IgD-negative memory B cell (primary cell): ENCODE measurements at regions not wholly inside any gene's neighbourhood (a gene's known extent, or its start where the extent isn't known, plus 50 kb on each side); places are given as distances from the start of the nearest gene placed in this dataset.

Experiments
- H3K27ac Mint-ChIP-seq, 3 donors: one replicate each; pipeline ENCODE4 v1.8.0; 2020 to 2022; ENCODE audit warnings: mild to moderate bottlenecking in 3 of 3, mixed read lengths in 3 of 3, moderate library complexity in 1 of 3
- H3K27me3 Mint-ChIP-seq: one replicate; pipeline ENCODE4 v1.8.0; 2021; ENCODE audit warnings: mixed read lengths
- H3K36me3 Mint-ChIP-seq: one replicate; pipeline ENCODE4 v1.8.0; 2020; ENCODE audit warnings: mild to moderate bottlenecking, mixed read lengths
- H3K4me1 Mint-ChIP-seq, 3 donors: one replicate each; pipeline ENCODE4 v1.8.0; 2020 to 2022; ENCODE audit warnings: mixed read lengths in 3 of 3, mild to moderate bottlenecking in 1 of 3
- H3K4me3 Mint-ChIP-seq, 4 donors: one replicate each; pipeline ENCODE4 v1.8.0; 2020 to 2022; ENCODE audit warnings: mild to moderate bottlenecking in 4 of 4, mixed read lengths in 4 of 4, moderate library complexity in 3 of 4
- H3K9me3 Mint-ChIP-seq, 3 donors: one replicate each; pipeline ENCODE4 v1.8.0; 2020 to 2021; ENCODE audit warnings: mixed read lengths in 3 of 3, mild to moderate bottlenecking in 1 of 3

DNA sequence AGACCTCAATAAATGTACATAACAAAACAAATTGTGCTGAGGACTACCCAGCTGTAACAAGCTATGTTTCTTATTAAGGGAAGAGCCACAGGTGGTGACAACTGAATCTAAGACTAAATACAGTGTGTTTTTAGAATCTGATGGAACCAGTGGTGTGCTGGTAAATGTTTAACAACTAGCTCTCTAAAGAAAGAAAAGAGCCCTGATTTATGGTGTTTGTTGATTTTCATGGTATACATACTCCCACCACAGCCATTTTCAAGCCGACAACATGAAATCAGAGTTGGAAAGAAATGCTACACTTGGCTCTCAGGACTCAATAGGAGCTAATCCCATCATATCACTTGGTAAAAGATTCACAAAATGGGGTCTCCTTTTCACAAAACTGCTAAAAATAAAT is 89.8 kb upstream of the FNDC3B start:
- Mint-ChIP-seq H3K4me1 (peaks cover 0 to 2% (median 0%) of the 10 kb centered on the region in 3 donors), H3K4me3 (no peak overlapping the region), H3K9me3 (peaks cover 0 to 3% (median 2%) of the 10 kb centered on the region in 3 donors), H3K27ac (no peak overlapping the region), H3K27me3 (peaks cover 4% of the 10 kb centered on the region), H3K36me3 (peaks cover 1% of the 10 kb centered on the region)

DNA sequence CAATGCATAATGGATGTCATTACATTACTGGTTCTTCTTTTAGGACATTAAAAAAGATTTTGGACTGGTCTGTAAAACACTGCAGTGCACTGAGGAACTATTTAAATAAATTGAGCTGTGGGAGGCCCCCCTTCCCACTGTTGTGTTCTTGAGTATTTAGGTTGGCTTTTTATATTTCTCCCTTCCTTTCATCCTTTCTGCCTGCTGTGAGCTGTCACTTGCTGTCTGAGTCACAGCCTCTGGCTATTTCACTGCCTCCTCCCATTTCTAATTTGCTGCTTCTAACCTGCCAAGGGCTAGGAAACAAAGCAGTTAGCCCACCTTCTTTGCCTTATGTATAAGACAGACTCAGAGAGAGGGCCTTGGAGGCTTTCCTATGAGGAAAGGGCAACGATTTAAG is 89.0 kb upstream of the FNDC3B start:
- peaks cover 1% of the 10 kb centered on the region for H3K36me3 Mint-ChIP-seq
- no peak overlapping the region for H3K27ac Mint-ChIP-seq
- H3K4me1 Mint-ChIP-seq: peaks cover 0 to 2% (median 0%) of the 10 kb centered on the region in 3 donors
- H3K4me3 Mint-ChIP-seq: no peak overlapping the region
- H3K9me3 Mint-ChIP-seq: peaks cover 0 to 3% (median 2%) of the 10 kb centered on the region in 3 donors
- peaks cover 4% of the 10 kb centered on the region for H3K27me3 Mint-ChIP-seq

DNA sequence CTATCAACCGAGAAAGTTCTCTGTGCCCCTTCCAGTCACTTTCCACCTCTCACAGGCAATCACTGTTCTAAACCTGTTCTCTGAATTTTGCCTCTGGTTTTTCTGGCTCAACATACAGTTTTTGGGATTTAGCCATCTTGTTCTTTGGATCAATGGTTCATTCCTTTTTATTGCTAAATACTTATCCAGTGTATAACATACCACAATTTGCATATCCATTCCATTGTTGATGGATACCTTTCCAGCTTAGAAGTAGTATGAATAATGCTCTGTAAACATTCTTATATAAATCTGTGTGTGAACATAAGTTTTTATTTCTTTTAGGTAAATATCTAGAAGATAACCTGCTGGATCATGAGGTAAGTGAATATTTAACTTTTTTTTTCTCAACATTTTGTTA is 87.8 kb upstream of the FNDC3B start:
- peaks cover 1% of the 10 kb centered on the region for H3K36me3 Mint-ChIP-seq
- H3K27ac Mint-ChIP-seq: no peak overlapping the region
- H3K27me3 Mint-ChIP-seq: peaks cover 5% of the 10 kb centered on the region
- no peak overlapping the region for H3K4me3 Mint-ChIP-seq
- peaks cover 0 to 2% (median 0%) of the 10 kb centered on the region in 3 donors for H3K4me1 Mint-ChIP-seq
- H3K9me3 Mint-ChIP-seq: peaks cover 0 to 2% (median 0%) of the 10 kb centered on the region in 3 donors

DNA sequence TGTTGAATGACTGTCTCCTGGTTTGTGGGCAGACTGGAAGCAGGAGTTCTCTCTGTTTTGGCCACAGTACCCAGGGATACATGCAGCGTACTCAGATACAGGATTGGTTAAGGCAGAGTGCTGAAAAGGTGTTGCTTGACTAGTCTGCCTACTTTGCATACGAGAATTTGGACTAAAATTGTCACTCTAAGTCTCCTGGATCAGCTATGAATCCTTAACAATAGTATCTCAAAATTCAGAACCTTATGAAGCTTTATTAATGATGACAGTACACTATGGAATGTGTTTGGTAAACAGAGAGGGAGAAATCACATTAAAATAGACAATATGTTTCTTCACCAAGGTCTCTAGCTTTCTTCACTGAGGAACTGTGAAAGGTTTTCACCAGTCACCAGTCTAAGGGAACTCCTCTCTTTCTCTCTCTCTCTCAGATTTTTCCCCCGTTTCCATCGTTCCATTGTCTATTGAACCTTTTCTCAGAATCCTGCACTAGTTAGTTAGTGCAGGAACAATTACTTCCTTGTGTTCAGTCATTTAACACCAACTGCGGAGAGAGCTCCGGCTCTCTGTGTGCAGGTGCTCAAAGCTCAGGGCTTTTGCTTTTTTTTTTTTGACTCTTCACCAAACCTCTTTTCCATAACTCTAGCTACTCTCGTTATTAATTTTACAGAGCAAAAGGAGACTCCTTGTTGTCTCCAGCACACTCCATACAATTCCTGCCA is 85.9 kb upstream of the FNDC3B start:
- no peaks in the 10 kb centered on the region for H3K9me3 Mint-ChIP-seq

DNA sequence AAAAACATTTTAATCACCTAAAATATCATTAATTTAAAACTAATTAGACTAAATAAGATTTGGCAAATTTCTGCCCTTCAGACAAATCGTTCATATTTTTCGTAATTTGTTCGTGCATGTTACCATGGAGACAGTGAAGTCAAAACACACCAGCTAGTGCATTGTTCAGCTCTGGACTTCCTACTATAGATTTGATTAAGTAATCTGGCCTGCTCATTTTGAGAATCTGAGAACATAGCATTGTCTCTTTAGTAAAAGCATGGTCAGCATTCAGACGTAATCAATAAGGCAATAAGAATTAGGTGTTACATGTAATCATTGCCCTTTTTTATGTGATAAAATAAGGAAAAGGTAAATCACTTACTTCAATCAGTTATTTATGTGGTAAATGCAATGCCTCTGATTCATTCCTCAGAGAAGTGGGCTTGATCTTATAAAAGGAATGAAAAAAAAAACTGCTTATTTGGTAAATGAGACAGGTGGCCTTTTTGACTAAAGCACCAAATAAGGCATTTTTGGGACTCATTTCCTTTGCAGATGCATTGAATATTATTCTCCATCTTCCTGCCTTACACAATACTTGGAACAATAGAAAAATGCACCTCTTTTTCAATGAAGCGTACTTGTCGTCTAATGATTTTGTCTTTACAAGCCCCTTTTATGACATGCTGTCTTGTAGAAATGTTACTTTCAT is 84.5 kb upstream of the FNDC3B start:
- Mint-ChIP-seq H3K9me3 (no peaks in the 10 kb centered on the region), H3K36me3 (peaks cover 1% of the 10 kb centered on the region), H3K4me1 (peaks cover 0 to 2% (median 0%) of the 10 kb centered on the region in 3 donors), H3K4me3 (no peak overlapping the region), H3K27ac (no peak overlapping the region), H3K27me3 (peaks cover 10% of the 10 kb centered on the region)

More for the DNA sequence above, 85.9 kb upstream of the FNDC3B start:
- Mint-ChIP-seq H3K4me1 (peaks cover 0 to 2% (median 0%) of the 10 kb centered on the region in 3 donors), H3K27ac (peak overlapping the region in 1 of 3 donors; percentile 55), H3K27me3 (peaks cover 10% of the 10 kb centered on the region), H3K4me3 (no peak overlapping the region), H3K36me3 (peaks cover 1% of the 10 kb centered on the region)

DNA sequence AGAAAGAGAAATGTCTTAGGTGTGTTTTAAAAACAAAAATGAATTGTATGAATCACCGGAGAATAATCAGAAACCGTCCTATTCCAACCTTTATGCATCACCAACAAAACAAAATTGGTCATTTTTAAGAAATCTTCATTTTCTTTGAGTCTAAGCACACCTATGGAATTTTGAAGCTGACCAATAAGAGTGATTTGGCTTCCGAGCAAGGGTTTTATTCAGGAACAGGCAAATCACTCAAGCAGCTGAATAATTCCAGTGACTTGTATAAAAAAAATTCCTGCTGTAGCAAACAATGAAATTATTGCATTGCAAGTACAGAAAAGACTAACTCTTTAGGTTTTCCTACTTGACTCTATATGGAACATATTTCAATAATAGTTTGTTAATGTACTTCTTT is 83.8 kb upstream of the FNDC3B start:
- Mint-ChIP-seq H3K36me3 (peaks cover 1% of the 10 kb centered on the region), H3K9me3 (no peaks in the 10 kb centered on the region), H3K27me3 (peaks cover 8% of the 10 kb centered on the region), H3K4me3 (no peak overlapping the region), H3K27ac (no peak overlapping the region), H3K4me1 (no peaks in the 10 kb centered on the region)

DNA sequence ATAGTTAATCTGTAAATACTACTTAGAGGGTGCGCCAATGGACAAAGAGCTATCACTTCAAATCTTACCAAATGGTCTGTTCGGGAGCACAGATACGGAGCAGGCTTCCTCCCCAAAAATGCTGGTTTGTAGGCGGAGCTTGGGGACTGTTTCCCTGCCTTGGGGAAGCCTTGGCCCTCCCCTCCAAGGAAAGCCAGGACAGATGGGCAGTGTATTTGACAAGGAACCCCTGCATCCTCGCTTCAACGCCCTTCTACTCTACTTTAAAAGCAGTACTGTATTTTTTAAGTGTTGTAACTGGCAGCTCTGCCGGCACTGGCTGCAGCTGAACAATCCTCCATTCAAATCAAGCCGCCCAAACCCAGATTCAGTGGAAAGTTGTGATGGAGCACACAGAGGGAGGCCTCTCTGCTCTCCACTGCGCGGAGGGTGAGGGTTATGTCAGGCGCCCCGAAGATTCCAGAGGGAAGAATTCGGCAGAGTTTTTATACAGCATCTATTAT is 83.1 kb upstream of the FNDC3B start:
- H3K36me3 Mint-ChIP-seq: peaks cover 1% of the 10 kb centered on the region
- no peak overlapping the region for H3K27ac Mint-ChIP-seq
- H3K4me1 Mint-ChIP-seq: no peaks in the 10 kb centered on the region
- H3K9me3 Mint-ChIP-seq: no peaks in the 10 kb centered on the region
- no peak overlapping the region for H3K4me3 Mint-ChIP-seq
- H3K27me3 Mint-ChIP-seq: peaks cover 7% of the 10 kb centered on the region

DNA sequence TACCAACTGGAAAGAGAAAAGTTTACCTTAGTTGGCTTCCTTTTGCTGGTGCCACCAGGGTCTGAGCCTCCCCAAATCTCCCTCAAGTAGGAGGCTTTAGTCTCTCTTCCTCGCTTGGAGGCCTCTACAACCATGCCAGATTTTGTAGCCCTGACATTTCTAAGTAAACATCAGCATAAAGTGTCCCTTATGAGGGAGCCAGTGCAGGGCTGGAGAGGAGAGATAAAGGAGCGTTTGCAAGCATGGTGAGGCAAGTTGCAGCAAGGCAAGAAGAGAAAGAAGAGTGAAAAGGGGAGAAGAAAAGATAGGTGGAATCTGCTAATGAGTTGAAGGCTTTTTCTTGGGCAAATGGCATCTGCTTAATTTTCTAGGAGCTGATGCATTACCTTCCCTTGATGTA is 82.7 kb upstream of the FNDC3B start:
- H3K9me3 Mint-ChIP-seq: no peaks in the 10 kb centered on the region
- H3K36me3 Mint-ChIP-seq: peaks cover 1% of the 10 kb centered on the region
- no peaks in the 10 kb centered on the region for H3K4me1 Mint-ChIP-seq
- H3K27me3 Mint-ChIP-seq: peaks cover 7% of the 10 kb centered on the region
- H3K27ac Mint-ChIP-seq: no peak overlapping the region
- no peak overlapping the region for H3K4me3 Mint-ChIP-seq

DNA sequence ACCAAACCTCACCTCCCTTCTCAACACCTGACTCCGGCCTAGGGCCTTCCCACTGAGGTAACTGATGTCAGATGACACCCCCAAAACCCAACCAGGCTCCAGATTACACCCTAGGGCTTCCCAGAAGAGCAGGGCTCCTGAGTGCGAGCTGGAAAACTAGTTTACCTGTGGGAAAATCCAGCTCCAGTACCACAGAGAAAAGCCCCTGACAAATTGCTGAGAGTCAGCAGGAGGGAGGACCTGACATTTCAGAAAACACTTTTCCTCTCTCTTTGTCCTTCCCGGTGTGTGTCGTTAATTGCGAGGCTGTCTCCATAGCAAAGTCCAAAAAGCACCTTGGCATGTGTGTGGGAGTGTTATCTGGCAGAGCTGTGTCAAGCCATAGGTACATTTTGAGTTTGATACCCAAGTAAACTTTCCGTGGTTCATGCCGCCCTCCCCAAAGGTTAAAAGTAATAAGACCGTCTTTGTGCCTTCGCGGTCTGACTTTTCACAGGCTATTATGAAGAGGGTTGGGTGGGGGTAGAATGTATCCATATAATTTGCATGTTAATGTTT is 79.8 kb upstream of the FNDC3B start:
- Mint-ChIP-seq H3K27me3 (peaks cover 6% of the 10 kb centered on the region), H3K27ac (no peak overlapping the region), H3K4me1 (no peaks in the 10 kb centered on the region), H3K4me3 (no peak overlapping the region), H3K9me3 (no peaks in the 10 kb centered on the region), H3K36me3 (no peaks in the 10 kb centered on the region)

DNA sequence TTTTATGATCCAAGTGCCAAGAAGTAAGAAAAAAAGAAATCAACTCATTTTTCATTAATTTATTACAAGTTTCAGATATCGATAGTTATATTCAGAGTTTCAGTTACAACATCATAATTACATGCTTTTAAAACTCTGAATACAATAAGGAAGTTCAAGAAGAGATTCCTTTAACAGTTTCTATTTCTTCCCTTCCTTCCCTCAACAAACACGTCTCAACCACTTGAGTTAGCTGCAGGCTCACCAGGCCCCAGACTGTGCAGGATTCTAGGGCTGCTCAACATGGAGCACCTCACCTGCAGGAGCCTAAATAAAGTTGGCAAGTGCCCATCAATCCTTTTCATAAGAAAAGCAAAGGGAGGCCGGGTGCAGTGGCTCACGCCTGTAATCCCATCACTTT is 79.2 kb upstream of the FNDC3B start:
- H3K4me3 Mint-ChIP-seq: no peak overlapping the region
- no peaks in the 10 kb centered on the region for H3K9me3 Mint-ChIP-seq
- H3K27me3 Mint-ChIP-seq: peaks cover 6% of the 10 kb centered on the region
- no peaks in the 10 kb centered on the region for H3K36me3 Mint-ChIP-seq
- H3K27ac Mint-ChIP-seq: no peak overlapping the region
- H3K4me1 Mint-ChIP-seq: no peaks in the 10 kb centered on the region

DNA sequence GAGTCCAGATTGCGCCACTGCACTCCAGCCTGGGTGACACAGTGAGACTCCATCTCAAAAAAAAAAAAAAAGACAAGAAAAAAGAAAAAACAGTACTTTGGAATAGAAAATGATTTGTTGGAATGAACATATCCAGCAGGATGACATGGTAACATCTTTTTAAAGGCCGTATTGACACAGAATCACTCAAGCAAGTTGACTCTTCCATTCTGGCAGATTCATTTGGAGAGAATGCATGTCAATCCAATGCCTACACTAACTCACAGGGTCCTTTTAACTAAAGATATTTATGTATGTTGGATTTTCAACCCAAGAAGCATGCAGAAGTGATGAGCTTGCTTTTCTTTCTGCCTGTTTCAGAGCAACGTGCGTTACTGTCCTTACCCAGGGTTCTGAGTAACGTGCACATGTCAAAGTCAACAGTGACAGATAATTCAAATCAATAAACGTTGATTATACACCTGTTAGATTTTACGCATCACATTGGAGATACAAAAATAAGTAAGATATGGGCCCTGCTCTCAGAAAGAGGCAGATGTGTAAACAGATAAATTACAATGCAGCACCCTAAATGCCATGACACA is 77.1 kb upstream of the FNDC3B start:
- Mint-ChIP-seq H3K9me3 (no peaks in the 10 kb centered on the region), H3K27ac (no peak overlapping the region), H3K4me3 (no peak overlapping the region), H3K27me3 (peaks cover 4% of the 10 kb centered on the region), H3K4me1 (no peaks in the 10 kb centered on the region), H3K36me3 (no peaks in the 10 kb centered on the region)

DNA sequence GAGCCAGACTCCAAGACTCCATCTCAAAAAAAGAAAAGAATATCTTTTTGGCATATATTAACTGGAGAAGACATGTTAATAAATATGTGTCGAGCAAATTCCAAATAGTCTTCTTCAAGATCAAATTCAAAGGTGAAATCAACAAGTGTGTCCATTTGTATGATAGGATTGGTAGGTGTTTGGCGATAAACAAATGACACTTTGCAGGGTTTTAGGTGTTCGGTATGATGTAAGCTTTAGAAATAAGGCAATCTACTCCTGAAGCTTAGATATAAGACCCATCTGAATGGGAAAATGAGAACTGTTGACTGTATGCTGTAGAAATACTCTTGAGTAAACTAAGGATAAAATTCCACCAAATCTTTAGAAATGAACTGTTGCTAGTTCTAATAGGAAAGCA is 75.8 kb upstream of the FNDC3B start:
- Mint-ChIP-seq H3K4me3 (no peak overlapping the region), H3K36me3 (no peaks in the 10 kb centered on the region), H3K9me3 (no peaks in the 10 kb centered on the region), H3K27ac (no peak overlapping the region), H3K27me3 (peaks cover 2% of the 10 kb centered on the region), H3K4me1 (no peaks in the 10 kb centered on the region)

DNA sequence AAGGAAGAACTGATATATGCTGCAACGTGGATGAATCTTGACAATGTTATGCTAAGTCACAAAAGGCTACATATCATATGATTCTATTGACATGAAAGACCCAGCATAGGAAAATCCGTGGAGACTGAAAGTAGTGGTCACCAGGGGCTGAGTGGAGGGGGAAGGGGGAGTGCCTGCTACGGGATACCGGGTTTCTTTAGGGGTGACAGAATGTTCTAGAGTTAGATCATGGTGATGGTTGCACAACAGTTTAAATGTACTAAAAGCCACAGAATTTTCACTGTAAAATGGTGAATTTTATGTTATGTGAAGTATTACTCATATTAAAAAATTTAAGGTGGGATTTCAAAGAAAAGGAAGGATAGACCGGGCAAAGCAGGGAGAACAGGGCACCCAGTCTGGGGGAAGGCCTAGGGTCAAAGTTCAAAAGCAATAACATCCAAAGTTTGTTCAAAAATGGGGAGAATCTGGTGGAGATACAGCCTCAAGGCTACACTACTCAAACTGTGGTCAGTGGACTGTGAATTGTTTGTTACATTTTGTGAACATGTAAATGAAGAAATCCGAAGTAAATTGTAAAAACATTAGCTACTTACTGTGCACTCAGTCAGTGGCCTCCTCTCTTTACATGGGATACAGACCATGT is 74.2 kb upstream of the FNDC3B start:
- no peak overlapping the region for H3K4me3 Mint-ChIP-seq
- H3K4me1 Mint-ChIP-seq: no peaks in the 10 kb centered on the region
- H3K27me3 Mint-ChIP-seq: peaks cover 2% of the 10 kb centered on the region
- no peaks in the 10 kb centered on the region for H3K9me3 Mint-ChIP-seq
- H3K36me3 Mint-ChIP-seq: no peaks in the 10 kb centered on the region
- H3K27ac Mint-ChIP-seq: no peak overlapping the region

DNA sequence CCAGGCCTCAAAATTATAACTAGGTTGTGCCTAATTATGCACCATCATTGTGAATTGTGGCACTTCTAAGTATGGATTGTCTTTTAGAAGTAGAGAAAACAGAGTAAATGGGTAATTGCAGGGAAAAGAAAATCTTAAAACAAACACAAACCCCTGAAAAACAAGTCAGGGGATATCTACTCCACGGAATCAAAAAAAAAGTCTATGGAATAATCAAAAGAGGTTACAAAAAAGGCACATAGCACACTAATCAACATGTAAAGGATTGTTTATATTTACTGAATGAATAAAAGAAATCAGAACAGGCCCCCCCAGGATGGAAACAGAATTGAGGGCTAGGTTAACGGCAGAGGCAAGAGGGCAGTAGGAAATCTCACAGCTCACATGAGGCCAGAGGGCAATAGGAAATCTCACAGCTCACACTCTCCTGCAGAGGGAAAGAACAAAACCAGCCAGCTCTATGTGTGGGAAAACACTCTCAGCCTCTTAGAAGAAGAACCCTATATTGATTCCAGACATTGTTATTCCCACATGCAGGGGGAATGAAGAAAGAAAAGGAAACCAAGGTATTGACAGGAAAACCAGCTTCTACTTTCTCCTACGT is 72.7 kb upstream of the FNDC3B start:
- Mint-ChIP-seq H3K9me3 (no peaks in the 10 kb centered on the region), H3K4me1 (no peaks in the 10 kb centered on the region), H3K27me3 (peaks cover 2% of the 10 kb centered on the region), H3K27ac (no peak overlapping the region), H3K4me3 (no peak overlapping the region), H3K36me3 (no peaks in the 10 kb centered on the region)
